ENCODE measurements at regions not wholly inside any gene's neighbourhood (a gene's known extent, or its start where the extent isn't known, plus 50 kb on each side); places are given as distances from the start of the nearest gene placed in this dataset.
"Not testable (repeated sequence)": the region's sequence is repeated elsewhere in the genome, so short reads cannot be mapped to it uniquely, and the experiment has no call there.

DNA sequence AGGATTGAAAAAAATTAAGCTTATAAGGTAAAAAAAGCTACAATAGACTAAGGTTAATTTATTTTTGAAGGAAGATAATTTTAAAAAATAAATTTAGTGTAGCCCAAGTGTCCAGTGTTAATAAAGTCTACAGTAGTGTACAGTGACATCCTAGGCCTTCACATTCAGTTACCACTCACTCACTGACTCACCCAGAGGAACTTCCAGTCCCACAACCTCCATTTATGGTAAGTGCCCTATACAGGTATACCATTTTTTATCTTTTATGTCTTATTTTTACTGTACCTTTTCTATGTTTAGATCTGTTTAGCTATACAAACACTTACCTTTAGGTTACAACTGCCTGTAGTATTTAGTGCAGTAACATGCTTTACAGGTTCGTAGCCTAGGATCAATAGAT, 79.8 kb upstream of the ZNF462 start:
- no peak for DNase-seq

DNA sequence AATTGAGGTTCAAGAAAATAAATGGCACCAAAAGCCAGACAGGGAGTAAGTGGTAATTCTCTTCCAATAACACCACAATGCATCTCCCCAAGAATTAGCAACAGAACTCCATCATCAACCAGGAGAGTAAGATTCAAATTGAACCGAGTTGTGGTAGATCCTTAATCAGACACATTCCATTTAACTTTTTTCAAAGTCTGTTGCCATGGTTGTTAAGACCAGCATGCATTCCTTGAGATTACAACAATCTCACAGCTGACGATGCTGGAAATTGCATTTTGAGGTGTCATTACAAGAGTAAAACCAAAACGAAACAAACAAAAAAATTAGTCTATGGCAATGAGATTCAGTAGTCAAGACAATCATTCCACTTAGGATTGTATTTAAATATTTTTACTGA, 78.9 kb upstream of the ZNF462 start:
- DNase-seq = no peak

GRCh38 chr9:106785200-106785599, 77.8 kb upstream of the ZNF462 start:
- no peak for DNase-seq

- DNase-seq = not testable (repeated sequence)
Observed at GRCh38 chr9:106788021-106788420, 74.9 kb upstream of the ZNF462 start.

- no peak for DNase-seq
Observed at GRCh38 chr9:106795031-106795430, 67.9 kb upstream of the ZNF462 start.

- no peak for DNase-seq
Observed at GRCh38 chr9:106796771-106797170, 66.2 kb upstream of the ZNF462 start.

DNA sequence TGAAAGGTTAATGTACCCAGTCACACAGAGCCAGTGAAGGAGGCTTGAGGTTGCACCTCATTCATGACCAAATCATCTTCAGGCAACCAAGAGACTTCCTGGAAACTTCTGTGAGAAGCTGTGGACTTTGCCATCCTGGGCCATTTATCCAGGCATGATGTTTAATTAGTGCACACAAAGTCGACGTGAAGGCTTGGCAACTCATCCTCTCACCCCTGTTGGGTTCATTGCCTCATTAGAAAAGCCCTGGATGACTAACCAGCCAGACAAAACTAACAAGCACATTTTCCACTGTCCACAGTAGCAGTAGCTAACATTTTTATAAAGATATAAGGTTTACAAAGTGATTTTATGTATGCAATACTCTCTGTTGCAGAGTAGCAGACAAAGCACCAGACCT, 65.7 kb upstream of the ZNF462 start:
- DNase-seq = no peak

DNA sequence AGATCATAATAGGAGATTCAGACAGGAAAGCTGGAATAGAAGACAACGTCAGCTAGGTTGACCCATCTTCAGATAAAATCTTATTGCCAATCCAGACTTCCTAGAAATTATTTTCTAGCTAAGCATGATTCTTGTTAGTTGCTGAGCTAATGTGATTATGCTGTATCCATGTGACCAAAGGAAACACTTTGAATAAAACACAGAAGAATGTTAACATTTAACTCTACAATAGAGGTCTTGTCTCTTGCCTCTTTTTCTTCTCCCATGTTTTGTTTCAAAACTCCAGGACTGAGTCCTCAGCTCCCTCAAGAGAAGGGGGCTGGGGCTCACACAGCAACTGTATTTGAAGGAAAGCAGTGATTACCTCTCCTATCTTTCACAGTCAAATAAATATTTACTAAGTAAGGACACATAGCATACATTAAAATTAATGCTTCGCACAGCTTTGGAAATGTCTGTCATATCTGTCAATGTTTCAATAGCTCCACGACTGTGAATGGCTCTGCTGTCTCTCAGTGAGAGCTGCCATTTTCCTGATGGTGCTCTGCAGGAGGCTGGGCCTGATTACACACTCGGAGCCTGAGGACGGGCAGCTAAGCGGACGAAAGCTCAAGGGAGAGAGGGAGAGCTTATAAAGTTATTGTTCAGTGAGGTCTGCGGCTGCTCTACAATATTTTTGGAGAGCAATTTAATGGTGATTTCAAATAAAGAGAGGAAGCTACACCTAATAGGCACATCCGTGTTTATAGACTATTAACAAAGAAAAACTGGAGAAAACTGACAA, 64.8 kb upstream of the ZNF462 start:
- DNase-seq = no peak

DNA sequence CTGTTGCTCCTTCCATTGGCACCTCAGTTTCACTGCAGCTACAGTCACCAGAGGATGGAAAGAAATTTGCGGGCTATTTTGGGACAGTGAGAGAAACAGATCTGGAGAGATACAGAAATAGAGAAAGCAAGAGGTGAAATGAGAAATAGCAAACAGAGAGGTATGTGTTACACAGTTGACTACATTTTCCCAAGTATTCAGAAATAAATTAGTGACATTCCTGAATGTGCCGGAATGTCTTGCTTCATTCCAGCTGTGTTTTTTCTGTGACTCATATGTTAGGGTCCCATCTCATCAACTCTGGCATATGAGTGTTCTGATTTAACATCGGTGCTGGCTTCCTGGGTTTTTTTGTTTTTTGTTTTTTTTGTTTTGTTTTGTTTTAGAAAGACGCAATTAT, 63.8 kb upstream of the ZNF462 start:
- no peak for DNase-seq

DNA sequence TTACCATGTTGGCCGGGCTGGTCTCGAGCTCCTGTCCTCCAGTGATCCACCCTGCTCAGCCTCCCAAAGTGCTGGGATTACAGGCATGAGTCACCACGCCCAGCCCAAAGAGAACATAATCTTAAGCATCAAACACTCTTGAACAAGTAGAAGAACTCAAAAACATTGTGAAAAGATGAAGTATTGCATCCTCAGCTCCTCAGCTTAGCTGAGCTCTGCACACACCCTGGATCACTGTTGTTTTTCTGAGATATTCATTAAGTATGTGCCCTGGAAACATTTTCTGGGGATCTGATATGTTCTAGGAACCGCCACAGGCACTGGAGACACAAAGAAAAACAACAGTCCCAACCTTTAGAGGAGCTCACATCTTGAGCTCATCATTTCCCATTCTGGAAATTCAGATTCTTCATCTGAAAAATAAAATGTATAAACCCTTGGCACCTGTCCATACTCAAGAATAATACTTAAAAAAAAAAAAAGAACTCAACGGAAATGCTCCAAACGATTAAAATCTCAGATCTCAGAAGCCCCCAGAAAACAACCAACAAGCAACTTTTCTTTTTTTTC, 62.2 kb upstream of the ZNF462 start:
- no peak for DNase-seq

DNA sequence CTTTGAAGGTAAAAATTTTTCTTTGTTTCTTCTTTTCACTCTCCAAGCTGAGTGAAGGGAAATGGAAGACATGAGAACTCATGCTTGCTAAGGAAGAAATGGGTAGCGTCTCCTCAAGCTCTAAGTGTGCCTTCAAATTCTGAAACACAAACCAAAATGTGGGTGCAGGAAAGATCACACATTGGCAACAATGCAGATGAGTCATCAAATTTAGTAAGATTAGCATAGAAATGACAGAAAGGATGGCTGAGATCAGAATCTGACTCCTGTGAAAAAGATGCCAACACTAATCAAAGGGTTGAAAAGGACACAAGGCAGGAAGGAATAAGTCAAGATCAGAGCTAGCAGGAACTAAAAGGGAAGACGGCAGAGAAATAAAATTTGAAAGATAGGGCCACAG, 61.1 kb upstream of the ZNF462 start:
- DNase-seq = no peak
